ENCODE measurements at regions not wholly inside any gene's neighbourhood (a gene's known extent, or its start where the extent isn't known, plus 50 kb on each side); places are given as distances from the start of the nearest gene placed in this dataset.
A peak's percentile ranks its signal among the peaks of the same experiment; 100 is the strongest.

DNA sequence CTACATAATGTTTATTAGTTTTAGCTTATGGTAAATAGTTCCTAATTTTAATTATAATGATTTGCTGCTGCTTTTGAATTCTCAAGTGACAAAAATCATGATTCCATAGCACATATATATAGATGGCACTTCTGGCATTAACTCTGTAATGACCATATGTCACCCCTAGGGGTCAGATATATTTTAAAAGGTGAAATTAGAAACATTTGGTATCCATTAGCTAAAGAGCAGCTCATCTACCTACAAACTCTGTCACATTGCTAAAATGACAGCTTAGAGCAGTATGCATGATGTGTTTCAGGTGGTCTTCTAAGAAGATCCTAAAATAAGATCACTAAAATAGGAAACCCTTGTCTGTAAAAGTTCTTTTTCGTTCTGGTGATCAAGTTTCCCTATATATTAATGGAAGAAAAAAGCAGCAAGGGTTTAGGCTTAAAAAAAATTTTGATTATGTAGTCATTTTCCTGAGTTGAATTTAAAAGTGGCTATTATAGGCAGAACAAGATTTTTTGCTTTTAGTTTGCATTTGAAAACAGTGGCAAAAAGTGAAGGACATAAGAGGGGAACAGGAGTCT is 157.7 kb upstream of the POU5F2 start:
- Mint-ChIP-seq H3K36me3 (ENCODE audit: insufficient read depth) (no peaks in the 10 kb centered on the region), H3K9me3 (ENCODE audit: low read depth) (no peaks in the 10 kb centered on the region), H3K27ac (no peak overlapping the region), H3K27me3 (no peaks in the 10 kb centered on the region), H3K4me1 (ENCODE audit: low read depth) (peaks cover 16% of the 10 kb centered on the region), H3K4me3 (ENCODE audit: low read depth) (no peak overlapping the region)
- TF ChIP-seq, protein P1, sequence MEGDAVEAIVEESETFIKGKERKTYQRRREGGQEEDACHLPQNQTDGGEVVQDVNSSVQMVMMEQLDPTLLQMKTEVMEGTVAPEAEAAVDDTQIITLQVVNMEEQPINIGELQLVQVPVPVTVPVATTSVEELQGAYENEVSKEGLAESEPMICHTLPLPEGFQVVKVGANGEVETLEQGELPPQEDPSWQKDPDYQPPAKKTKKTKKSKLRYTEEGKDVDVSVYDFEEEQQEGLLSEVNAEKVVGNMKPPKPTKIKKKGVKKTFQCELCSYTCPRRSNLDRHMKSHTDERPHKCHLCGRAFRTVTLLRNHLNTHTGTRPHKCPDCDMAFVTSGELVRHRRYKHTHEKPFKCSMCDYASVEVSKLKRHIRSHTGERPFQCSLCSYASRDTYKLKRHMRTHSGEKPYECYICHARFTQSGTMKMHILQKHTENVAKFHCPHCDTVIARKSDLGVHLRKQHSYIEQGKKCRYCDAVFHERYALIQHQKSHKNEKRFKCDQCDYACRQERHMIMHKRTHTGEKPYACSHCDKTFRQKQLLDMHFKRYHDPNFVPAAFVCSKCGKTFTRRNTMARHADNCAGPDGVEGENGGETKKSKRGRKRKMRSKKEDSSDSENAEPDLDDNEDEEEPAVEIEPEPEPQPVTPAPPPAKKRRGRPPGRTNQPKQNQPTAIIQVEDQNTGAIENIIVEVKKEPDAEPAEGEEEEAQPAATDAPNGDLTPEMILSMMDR (IDR thresholded peaks at IDR 0.05; ENCODE audit: unreplicated experiment): peak; percentile 66
- no peak for DNase-seq (ENCODE audit: low spot score, unreplicated experiment)

DNA sequence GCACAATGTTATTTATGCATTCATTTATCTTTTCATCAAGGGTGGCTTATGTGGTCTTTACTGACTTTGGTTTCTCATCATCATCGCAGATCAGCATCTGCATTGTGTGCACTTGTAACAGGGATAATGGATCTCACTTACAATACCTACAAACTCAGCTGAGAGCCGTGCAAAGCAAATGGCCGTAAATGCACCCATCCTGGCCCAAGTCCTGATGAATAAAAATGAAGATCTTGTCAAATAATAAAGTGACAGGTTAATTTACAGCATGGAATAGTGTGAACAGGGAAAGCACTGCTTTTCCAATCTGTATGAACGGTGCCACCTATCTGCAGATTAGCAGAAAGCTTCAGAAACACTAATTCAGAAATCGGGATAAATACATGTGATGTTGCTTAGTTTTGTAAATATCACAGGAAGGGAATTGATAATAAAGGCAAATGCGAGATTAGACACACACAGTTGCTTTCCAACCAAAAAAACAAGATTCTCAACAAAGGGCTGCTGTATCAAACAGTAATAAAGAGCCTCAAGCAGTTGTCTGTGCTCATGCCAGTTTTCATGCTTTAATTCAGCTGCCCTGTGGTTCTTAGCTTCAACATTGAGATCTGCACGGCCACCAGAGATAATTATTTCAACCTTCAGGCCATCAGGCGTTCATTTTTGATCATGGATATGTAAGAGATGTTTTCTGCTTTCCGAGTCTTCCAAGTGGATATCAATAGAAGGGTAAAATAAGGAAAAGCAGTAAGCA is 153.4 kb upstream of the POU5F2 start:
- Mint-ChIP-seq H3K4me1 (ENCODE audit: low read depth) (peaks cover 24% of the 10 kb centered on the region), H3K27ac (no peak overlapping the region), H3K4me3 (ENCODE audit: low read depth) (no peak overlapping the region), H3K36me3 (ENCODE audit: insufficient read depth) (no peaks in the 10 kb centered on the region), H3K9me3 (ENCODE audit: low read depth) (no peaks in the 10 kb centered on the region), H3K27me3 (no peaks in the 10 kb centered on the region)
- no peak for DNase-seq (ENCODE audit: low spot score, unreplicated experiment)
- TF ChIP-seq, protein P1 (IDR thresholded peaks at IDR 0.05; ENCODE audit: unreplicated experiment): peak; percentile 42

DNA sequence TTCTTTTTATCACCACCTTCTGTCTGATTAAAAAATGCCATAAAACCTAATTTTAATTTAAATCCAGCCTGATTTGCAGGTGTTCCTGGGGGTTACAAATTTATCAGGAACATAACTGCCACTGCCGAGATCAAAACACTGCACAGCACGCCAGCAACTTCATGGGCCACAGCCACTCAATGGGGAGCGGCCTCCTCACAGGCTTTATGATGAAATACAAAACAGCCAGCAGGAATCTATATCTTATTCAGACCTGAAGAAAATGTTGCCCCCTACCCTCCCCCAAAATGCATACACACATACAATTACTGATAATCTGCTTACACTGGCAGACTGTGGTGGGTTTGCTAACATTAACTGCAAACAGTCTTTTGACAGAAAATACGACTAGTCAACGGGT is 151.7 kb upstream of the POU5F2 start:
- Mint-ChIP-seq H3K27ac (no peak overlapping the region), H3K36me3 (ENCODE audit: insufficient read depth) (no peaks in the 10 kb centered on the region)
- TF ChIP-seq, protein P1 (IDR thresholded peaks at IDR 0.05; ENCODE audit: unreplicated experiment): no peak

DNA sequence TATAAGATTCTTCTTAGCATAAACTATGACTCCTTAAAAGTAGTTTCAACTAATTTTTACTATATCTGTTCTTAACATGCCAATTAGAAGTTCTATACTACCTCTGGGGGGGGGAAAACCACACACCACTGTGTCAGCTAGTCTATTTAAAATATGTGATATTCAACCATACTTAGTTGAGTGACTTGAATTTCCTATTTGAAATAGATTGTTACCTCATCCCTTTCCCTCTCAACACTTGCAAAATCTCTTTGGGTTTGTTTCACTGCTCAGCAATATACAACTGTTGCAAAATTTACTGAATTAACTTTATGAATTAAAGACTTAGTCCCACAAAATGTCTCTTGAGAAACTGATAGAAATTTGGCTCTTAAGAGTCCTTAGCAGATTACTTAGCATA is 151.1 kb upstream of the POU5F2 start:
- Mint-ChIP-seq H3K4me3 (ENCODE audit: low read depth) (no peak overlapping the region), H3K4me1 (ENCODE audit: low read depth) (peaks cover 28% of the 10 kb centered on the region), H3K9me3 (ENCODE audit: low read depth) (no peaks in the 10 kb centered on the region), H3K27me3 (no peaks in the 10 kb centered on the region), H3K27ac (no peak overlapping the region), H3K36me3 (ENCODE audit: insufficient read depth) (no peaks in the 10 kb centered on the region)
- TF ChIP-seq, protein P1 (IDR thresholded peaks at IDR 0.05; ENCODE audit: unreplicated experiment): no peak
- DNase-seq (ENCODE audit: low spot score, unreplicated experiment): no peak

More for the DNA sequence above, 151.7 kb upstream of the POU5F2 start:
- Mint-ChIP-seq H3K4me1 (ENCODE audit: low read depth) (peaks cover 24% of the 10 kb centered on the region), H3K27me3 (no peaks in the 10 kb centered on the region), H3K4me3 (ENCODE audit: low read depth) (no peak overlapping the region), H3K9me3 (ENCODE audit: low read depth) (no peaks in the 10 kb centered on the region)
- DNase-seq (ENCODE audit: low spot score, unreplicated experiment): no peak

DNA sequence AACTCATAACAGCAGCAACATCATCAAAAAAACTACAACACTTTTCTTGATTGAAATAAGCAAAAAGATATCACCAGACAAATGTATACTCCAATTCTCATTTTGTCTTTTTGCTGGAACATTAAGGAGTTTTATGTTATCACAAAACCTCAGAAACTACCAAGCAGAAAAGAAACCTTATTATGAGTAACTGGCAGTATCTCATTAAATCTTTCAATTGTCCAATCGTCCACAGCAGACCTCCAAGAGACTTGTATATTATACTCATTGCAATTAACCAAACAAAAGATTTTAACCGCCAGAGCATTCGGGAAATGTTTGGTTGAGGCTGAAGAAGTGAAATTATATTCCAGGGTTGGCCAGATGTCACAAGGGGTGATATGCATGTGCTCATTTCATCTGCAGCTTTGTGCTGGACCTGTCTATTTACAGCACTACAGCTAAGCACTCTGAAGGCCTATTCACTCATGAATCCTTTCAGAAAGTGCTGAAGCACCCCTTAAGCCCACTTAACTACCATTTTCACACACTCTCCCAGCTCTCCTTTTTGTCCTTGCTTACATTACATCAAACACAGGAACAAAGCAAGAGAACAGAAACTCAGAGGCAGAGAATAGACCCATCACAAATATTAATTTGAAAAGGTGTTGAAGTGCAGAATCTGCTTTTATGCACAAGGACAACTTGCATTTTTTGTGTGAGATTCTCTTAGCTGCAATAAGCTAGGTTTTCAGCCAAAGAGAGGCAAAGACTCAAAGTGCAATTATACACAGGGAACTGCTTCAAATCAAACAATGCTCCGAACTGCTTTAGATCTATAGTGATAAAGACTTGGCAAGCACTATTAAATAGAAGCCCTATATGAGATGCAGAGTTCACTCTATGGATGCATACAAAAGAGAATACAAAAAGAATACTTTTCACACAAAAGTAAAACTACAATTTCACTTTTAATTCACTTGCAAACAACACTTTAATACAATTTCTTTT is 150.4 kb upstream of the POU5F2 start:
- TF ChIP-seq, protein P1 (IDR thresholded peaks at IDR 0.05; ENCODE audit: unreplicated experiment): no peak
- no peak overlapping the region for H3K4me3 Mint-ChIP-seq (ENCODE audit: low read depth)
- H3K27ac Mint-ChIP-seq: no peak overlapping the region
- H3K36me3 Mint-ChIP-seq (ENCODE audit: insufficient read depth): no peaks in the 10 kb centered on the region
- H3K9me3 Mint-ChIP-seq (ENCODE audit: low read depth): no peaks in the 10 kb centered on the region
- H3K4me1 Mint-ChIP-seq (ENCODE audit: low read depth): peaks cover 34% of the 10 kb centered on the region
- H3K27me3 Mint-ChIP-seq: no peaks in the 10 kb centered on the region
- no peak for DNase-seq (ENCODE audit: low spot score, unreplicated experiment)

Measured in progenitor cell of endocrine pancreas (in vitro differentiated cells).